ENCODE measurements at regions not wholly inside any gene's neighbourhood (a gene's known extent, or its start where the extent isn't known, plus 50 kb on each side); places are given as distances from the start of the nearest gene placed in this dataset.

DNA sequence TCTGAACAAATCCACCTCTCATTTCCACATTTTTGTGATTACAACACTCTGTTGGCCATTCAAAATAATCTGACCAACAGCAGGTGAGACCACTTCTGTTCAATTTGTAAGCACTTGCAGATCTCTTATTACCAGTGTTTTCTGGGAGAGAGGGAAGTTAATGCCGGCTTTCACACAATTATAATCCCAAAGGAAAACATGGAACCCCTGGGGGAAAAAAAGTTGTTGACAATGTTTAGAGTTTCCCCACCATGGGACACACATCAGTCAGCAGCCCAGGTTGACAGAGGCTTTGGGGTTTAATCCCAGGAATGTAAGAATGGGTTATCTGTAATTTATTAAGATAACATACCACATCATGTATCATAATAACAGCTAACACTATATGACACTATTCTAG, 68.4 kb upstream of the TNFSF4 start:
- no peak overlapping the region for H3K4me3 ChIP-seq
- H3K27ac ChIP-seq, result no peak overlapping the region
- H3K4me1 ChIP-seq (replicated peaks in 1 of 2), result no peaks in the 10 kb centered on the region
- H3K36me3 ChIP-seq (replicated peaks in 1 of 2), result no peaks in the 10 kb centered on the region
- no peak for DNase-seq
- intact Hi-C loops (cut with DNase I), result no loop called here
- H3K27me3 ChIP-seq, result no peaks in the 10 kb centered on the region
- no peak for TF ChIP-seq POLR2A (IDR thresholded peaks at IDR 0.05)
- TF ChIP-seq, protein P1, sequence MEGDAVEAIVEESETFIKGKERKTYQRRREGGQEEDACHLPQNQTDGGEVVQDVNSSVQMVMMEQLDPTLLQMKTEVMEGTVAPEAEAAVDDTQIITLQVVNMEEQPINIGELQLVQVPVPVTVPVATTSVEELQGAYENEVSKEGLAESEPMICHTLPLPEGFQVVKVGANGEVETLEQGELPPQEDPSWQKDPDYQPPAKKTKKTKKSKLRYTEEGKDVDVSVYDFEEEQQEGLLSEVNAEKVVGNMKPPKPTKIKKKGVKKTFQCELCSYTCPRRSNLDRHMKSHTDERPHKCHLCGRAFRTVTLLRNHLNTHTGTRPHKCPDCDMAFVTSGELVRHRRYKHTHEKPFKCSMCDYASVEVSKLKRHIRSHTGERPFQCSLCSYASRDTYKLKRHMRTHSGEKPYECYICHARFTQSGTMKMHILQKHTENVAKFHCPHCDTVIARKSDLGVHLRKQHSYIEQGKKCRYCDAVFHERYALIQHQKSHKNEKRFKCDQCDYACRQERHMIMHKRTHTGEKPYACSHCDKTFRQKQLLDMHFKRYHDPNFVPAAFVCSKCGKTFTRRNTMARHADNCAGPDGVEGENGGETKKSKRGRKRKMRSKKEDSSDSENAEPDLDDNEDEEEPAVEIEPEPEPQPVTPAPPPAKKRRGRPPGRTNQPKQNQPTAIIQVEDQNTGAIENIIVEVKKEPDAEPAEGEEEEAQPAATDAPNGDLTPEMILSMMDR (IDR thresholded peaks at IDR 0.05), result no peak
- H3K9me3 ChIP-seq (replicated peaks in 1 of 3), result peaks cover 0 to 3% (median 0%) of the 10 kb centered on the region in 3 donors
- 63 to 85% (median 74%) methylated on average over 1 of the region's 1 CpG for WGBS, 4 donors

DNA sequence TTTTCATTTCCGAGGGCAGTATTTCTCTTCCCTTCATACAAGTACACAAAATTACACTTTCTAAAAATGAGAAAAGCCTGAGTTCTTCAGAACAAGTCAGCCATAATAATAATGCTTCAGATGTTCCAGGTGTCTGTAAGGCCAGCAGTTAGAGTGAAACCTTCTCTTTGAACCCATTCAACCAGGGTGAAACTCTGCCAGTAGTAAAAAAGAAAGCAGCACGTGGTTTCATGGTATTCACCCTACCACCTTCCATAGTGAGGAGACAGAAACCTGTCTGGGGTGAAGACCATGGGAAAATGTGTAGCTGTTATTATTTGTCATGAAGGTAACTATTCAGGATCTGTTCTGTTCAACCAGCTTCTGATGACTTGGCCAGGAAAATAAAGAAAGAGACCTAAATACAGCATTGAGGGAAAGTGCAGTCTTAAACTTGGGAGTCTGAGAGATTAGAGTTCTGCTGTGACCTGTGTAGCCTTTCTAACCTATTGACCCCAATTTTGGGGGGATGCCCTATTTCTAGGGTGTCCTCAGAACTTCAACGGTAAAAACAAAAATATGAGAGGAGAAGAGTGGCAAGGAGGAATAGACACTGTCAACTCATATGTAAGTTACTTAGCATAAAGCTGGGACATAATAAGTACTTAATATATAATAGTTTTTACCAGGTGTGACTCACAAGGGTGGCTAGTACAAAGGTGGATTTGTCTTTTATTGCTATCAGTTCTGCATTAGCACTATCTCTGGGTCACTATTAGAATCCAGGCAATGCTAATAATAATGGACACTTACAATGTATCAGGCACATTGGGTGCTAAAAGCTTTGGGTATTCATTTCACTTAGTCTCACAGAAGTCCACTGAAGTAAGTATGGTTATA, 70.0 kb upstream of the TNFSF4 start:
- peaks cover 0 to 3% (median 0%) of the 10 kb centered on the region in 3 donors for H3K9me3 ChIP-seq (replicated peaks in 1 of 3)
- H3K4me3 ChIP-seq, result no peak overlapping the region
- WGBS, 4 donors, result 85 to 97% (median 93%) methylated on average over 3 of the region's 3 CpGs
- no peaks in the 10 kb centered on the region for H3K27me3 ChIP-seq
- no peak for DNase-seq
- intact Hi-C loops (cut with DNase I), result no loop called here
- TF ChIP-seq, protein P1 (IDR thresholded peaks at IDR 0.05), result no peak
- TF ChIP-seq POLR2A (IDR thresholded peaks at IDR 0.05), result no peak
- H3K36me3 ChIP-seq (replicated peaks in 1 of 2), result no peaks in the 10 kb centered on the region
- H3K27ac ChIP-seq, result no peak overlapping the region
- H3K4me1 ChIP-seq (replicated peaks in 1 of 2), result no peaks in the 10 kb centered on the region

DNA sequence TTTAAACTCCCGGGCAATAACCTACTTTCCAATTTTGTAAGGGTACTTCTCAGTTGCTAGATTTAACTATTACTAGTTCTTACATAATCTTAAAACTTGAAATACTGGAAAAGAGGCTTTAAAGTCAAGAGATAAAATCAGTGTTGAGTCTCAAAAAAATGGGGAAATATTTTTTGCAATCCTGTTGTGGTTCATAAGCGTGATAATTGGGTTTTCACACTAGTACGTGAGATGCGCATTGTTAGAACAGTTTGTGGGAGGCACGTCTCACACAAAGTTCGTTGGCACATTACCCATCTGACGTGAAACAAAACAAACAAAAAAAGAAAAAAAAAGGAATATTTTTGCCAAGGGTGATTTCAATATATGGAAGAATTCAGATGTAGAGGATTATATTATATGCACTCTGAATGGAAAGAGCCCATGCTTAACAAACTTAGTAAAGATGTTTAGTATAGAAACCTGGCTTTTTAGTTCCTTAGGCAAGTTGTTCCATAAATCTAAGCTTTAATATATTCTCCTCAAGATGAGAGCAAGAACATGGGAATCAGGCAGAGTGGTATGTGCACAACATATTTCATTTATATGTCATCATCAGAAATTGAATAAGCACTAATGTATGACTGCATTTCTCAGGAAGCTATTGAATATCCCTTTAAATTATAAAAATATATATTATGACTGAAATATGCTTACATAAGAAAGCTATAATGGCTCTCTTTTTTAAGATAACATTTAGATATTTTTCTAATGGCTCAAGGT, 73.9 kb upstream of the TNFSF4 start:
- Histone ChIP-seq H3K4me3 (no peak overlapping the region), H3K4me1 (replicated peaks in 1 of 2) (no peaks in the 10 kb centered on the region), H3K36me3 (replicated peaks in 1 of 2) (no peaks in the 10 kb centered on the region), H3K27me3 (no peaks in the 10 kb centered on the region), H3K9me3 (replicated peaks in 1 of 3) (no peaks in the 10 kb centered on the region), H3K27ac (no peak overlapping the region)
- intact Hi-C loops (cut with DNase I), result no loop called here
- DNase-seq, result no peak
- TF ChIP-seq POLR2A (IDR thresholded peaks at IDR 0.05), result no peak
- 73 to 86% (median 85%) methylated on average over 7 of the region's 7 CpGs for WGBS, 4 donors

DNA sequence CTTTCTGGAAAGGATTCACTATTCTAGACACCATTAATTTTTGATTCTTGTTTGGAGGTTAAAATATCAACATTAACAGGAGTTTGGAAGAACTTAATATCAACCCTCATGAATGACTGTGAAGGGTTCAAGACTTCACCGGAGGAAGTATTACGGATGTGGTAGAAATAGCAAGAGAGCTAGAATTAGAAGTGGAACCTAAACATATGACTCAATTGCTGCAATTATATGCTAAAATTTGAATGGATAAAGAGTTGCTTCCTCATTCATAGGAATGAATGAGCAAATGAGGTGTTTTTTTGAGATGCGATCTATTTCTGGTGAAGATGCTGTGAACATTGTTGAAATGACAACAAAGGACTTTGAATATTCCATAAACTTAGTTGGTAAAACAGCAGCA, 77.9 kb upstream of the TNFSF4 start:
- Histone ChIP-seq H3K27me3 (no peaks in the 10 kb centered on the region), H3K4me1 (replicated peaks in 1 of 2) (no peaks in the 10 kb centered on the region), H3K9me3 (replicated peaks in 1 of 3) (no peaks in the 10 kb centered on the region), H3K4me3 (no peak overlapping the region), H3K27ac (no peak overlapping the region), H3K36me3 (replicated peaks in 1 of 2) (no peaks in the 10 kb centered on the region)
- WGBS, 4 donors, result 81 to 88% (median 84%) methylated on average over 3 of the region's 3 CpGs
- no peak for TF ChIP-seq POLR2A (IDR thresholded peaks at IDR 0.05)
- TF ChIP-seq, protein P1 (IDR thresholded peaks at IDR 0.05), result no peak
- intact Hi-C loops (cut with DNase I), result no loop called here
- no peak for DNase-seq

Data from adrenal gland (tissue), 9 donors.